ENCODE measurements at regions not wholly inside any gene's neighbourhood (a gene's known extent, or its start where the extent isn't known, plus 50 kb on each side); places are given as distances from the start of the nearest gene placed in this dataset.

- no peaks in the 10 kb centered on the region for H3K36me3 ChIP-seq (ENCODE audit: insufficient read depth, low read length)
- no peaks in the 10 kb centered on the region for H3K9me3 ChIP-seq (ENCODE audit: insufficient read depth, low read depth, low read length)
- no peaks in the 10 kb centered on the region for H3K9me2 ChIP-seq (replicated peaks; ENCODE audit: low read depth, low read length)
- H3K9ac ChIP-seq (ENCODE audit: low read depth, low read length, poor library complexity, severe bottlenecking), result no peak overlapping the region
- H3K4me2 ChIP-seq (ENCODE audit: low read depth, low read length, poor library complexity, severe bottlenecking), result no peak overlapping the region
- H2AFZ ChIP-seq (ENCODE audit: low read length), result no peak overlapping the region
- TF ChIP-seq EZH2phosphoT487 (IDR thresholded peaks at IDR 0.05; ENCODE audit: borderline replicate concordance) (no peak), CTCF (conservative IDR thresholded peaks at IDR 0.05; ENCODE audit: low read length) (no peak)
- no peak overlapping the region for H3K4me3 ChIP-seq (ENCODE audit: low read length, poor library complexity, severe bottlenecking)
- H3K4me1 ChIP-seq (ENCODE audit: insufficient read depth, low read length, poor library complexity, severe bottlenecking), result peaks cover 11% of the 10 kb centered on the region
- no peaks in the 10 kb centered on the region for H3F3A ChIP-seq (ENCODE audit: low read depth)
- H4K20me1 ChIP-seq (ENCODE audit: insufficient read depth, low read length, poor library complexity, severe bottlenecking), result no peaks in the 10 kb centered on the region
- H3K79me2 ChIP-seq (ENCODE audit: insufficient read depth, low read length), result no peaks in the 10 kb centered on the region
- H3K27me3 ChIP-seq (ENCODE audit: insufficient read depth, low read length, poor library complexity, severe bottlenecking), result no peaks in the 10 kb centered on the region
Measured at GRCh38 chr9:99336531-99336930, 114.4 kb downstream of the SEC61B start.

DNA sequence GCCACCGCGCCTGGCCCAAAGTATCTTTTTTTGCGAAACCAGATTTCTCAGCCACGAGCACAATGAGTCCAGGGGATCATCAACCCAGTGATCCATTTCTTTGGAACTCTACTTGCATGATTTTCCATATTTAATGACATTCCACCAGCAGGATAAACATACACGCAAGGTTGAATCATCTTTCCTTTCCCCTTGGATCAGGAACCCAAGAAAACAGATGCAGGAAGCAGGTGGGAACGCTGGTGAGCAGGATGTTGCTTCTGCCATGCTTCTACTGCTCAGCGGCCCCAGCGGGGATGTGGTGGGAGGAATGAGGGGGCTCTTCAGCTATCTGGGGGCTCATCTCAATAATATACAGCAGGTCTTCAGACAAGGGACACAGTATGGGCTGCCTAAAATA is 118.2 kb downstream of the SEC61B start:
- Histone ChIP-seq H3K36me3 (ENCODE audit: insufficient read depth, low read length) (no peaks in the 10 kb centered on the region), H3K27me3 (ENCODE audit: insufficient read depth, low read length, poor library complexity, severe bottlenecking) (no peaks in the 10 kb centered on the region), H3K9ac (ENCODE audit: low read depth, low read length, poor library complexity, severe bottlenecking) (no peak overlapping the region), H2AFZ (ENCODE audit: low read length) (no peak overlapping the region), H3K4me3 (ENCODE audit: low read length, poor library complexity, severe bottlenecking) (no peak overlapping the region), H3K9me3 (ENCODE audit: insufficient read depth, low read depth, low read length) (no peaks in the 10 kb centered on the region), H4K20me1 (ENCODE audit: insufficient read depth, low read length, poor library complexity, severe bottlenecking) (no peaks in the 10 kb centered on the region), H3K4me2 (ENCODE audit: low read depth, low read length, poor library complexity, severe bottlenecking) (no peak overlapping the region), H3K79me2 (ENCODE audit: insufficient read depth, low read length) (no peaks in the 10 kb centered on the region), H3K9me2 (replicated peaks; ENCODE audit: low read depth, low read length) (no peaks in the 10 kb centered on the region), H3F3A (ENCODE audit: low read depth) (no peaks in the 10 kb centered on the region), H3K4me1 (ENCODE audit: insufficient read depth, low read length, poor library complexity, severe bottlenecking) (no peaks in the 10 kb centered on the region)
- TF ChIP-seq EZH2phosphoT487 (IDR thresholded peaks at IDR 0.05; ENCODE audit: borderline replicate concordance) (no peak), CTCF (conservative IDR thresholded peaks at IDR 0.05; ENCODE audit: low read length) (no peak)

DNA sequence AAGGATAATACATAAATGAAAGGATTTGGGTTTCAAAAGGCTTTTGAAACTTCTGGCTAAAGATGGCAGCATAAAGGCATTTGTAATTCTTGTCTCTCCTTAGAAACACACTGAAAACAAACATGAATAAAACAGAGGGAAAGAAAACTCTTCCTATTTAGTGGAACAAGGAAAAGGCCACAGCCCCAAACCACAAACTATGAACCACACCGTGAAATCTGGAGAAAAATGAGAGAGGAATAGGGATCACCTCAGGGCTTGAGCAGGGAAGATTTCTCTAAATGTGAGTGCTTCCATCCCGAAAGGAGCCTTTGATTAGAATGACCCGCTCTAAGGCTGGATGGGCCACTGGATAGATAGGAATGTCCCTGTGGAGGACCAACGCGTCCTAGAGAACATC is 119.6 kb downstream of the SEC61B start:
- Histone ChIP-seq H3K9me2 (replicated peaks; ENCODE audit: low read depth, low read length) (no peaks in the 10 kb centered on the region), H3K9ac (ENCODE audit: low read depth, low read length, poor library complexity, severe bottlenecking) (no peak overlapping the region), H4K20me1 (ENCODE audit: insufficient read depth, low read length, poor library complexity, severe bottlenecking) (no peaks in the 10 kb centered on the region), H3K9me3 (ENCODE audit: insufficient read depth, low read depth, low read length) (no peaks in the 10 kb centered on the region), H3K36me3 (ENCODE audit: insufficient read depth, low read length) (no peaks in the 10 kb centered on the region), H3K4me1 (ENCODE audit: insufficient read depth, low read length, poor library complexity, severe bottlenecking) (no peaks in the 10 kb centered on the region), H2AFZ (ENCODE audit: low read length) (no peak overlapping the region), H3K79me2 (ENCODE audit: insufficient read depth, low read length) (no peaks in the 10 kb centered on the region), H3K4me3 (ENCODE audit: low read length, poor library complexity, severe bottlenecking) (no peak overlapping the region), H3F3A (ENCODE audit: low read depth) (no peaks in the 10 kb centered on the region), H3K4me2 (ENCODE audit: low read depth, low read length, poor library complexity, severe bottlenecking) (no peak overlapping the region), H3K27me3 (ENCODE audit: insufficient read depth, low read length, poor library complexity, severe bottlenecking) (no peaks in the 10 kb centered on the region)
- TF ChIP-seq EZH2phosphoT487 (IDR thresholded peaks at IDR 0.05; ENCODE audit: borderline replicate concordance) (no peak), CTCF (conservative IDR thresholded peaks at IDR 0.05; ENCODE audit: low read length) (no peak)
